ENCODE measurements at regions not wholly inside any gene's neighbourhood (a gene's known extent, or its start where the extent isn't known, plus 50 kb on each side); places are given as distances from the start of the nearest gene placed in this dataset.

GRCh38 chr5:3201941-3202340 lies 393.7 kb upstream of the IRX1 start:
- in situ Hi-C loops (cut with HindIII; ENCODE audit: low sequenced_read_pairs), result no loop called here

- in situ Hi-C loops (cut with HindIII; ENCODE audit: low sequenced_read_pairs), result no loop called here
Measured at GRCh38 chr5:3201121-3201520, 394.5 kb upstream of the IRX1 start.

GRCh38 chr5:3199962-3200755 lies 395.5 kb upstream of the IRX1 start:
- in situ Hi-C loops (cut with HindIII; ENCODE audit: low sequenced_read_pairs), result no loop called here

- in situ Hi-C loops (cut with HindIII; ENCODE audit: low sequenced_read_pairs), result no loop called here
Measured at GRCh38 chr5:3198074-3198449, 397.6 kb upstream of the IRX1 start.

- in situ Hi-C loops (cut with HindIII; ENCODE audit: low sequenced_read_pairs), result no loop called here
Measured at GRCh38 chr5:3197304-3198073, 398.1 kb upstream of the IRX1 start.

GRCh38 chr5:3195994-3196393 lies 399.6 kb upstream of the IRX1 start:
- in situ Hi-C loops (cut with HindIII; ENCODE audit: low sequenced_read_pairs), result no loop called here

GRCh38 chr5:3194684-3195083 lies 400.9 kb upstream of the IRX1 start:
- in situ Hi-C loops (cut with HindIII; ENCODE audit: low sequenced_read_pairs), result no loop called here

GRCh38 chr5:3194271-3194670 lies 401.4 kb upstream of the IRX1 start:
- in situ Hi-C loops (cut with HindIII; ENCODE audit: low sequenced_read_pairs), result no loop called here

GRCh38 chr5:3191585-3191984 lies 404.0 kb upstream of the IRX1 start:
- in situ Hi-C loops (cut with HindIII; ENCODE audit: low sequenced_read_pairs), result no loop called here

GRCh38 chr5:3190930-3191329 lies 404.7 kb upstream of the IRX1 start:
- in situ Hi-C loops (cut with HindIII; ENCODE audit: low sequenced_read_pairs), result no loop called here

- in situ Hi-C loops (cut with HindIII; ENCODE audit: low sequenced_read_pairs), result no loop called here
Measured at GRCh38 chr5:3190433-3190832, 405.2 kb upstream of the IRX1 start.

GRCh38 chr5:3187771-3188425 lies 407.7 kb upstream of the IRX1 start:
- in situ Hi-C loops (cut with HindIII; ENCODE audit: low sequenced_read_pairs), result no loop called here

- in situ Hi-C loops (cut with HindIII; ENCODE audit: low sequenced_read_pairs), result no loop called here
Measured at GRCh38 chr5:3186736-3187405, 408.8 kb upstream of the IRX1 start.

GRCh38 chr5:3186156-3186555 lies 409.5 kb upstream of the IRX1 start:
- in situ Hi-C loops (cut with HindIII; ENCODE audit: low sequenced_read_pairs), result no loop called here

- in situ Hi-C loops (cut with HindIII; ENCODE audit: low sequenced_read_pairs), result no loop called here
Measured at GRCh38 chr5:3185488-3185887, 410.1 kb upstream of the IRX1 start.

GRCh38 chr5:3182133-3182876 lies 413.3 kb upstream of the IRX1 start:
- in situ Hi-C loops (cut with HindIII; ENCODE audit: low sequenced_read_pairs), result no loop called here

GRCh38 chr5:3181671-3182070 lies 414.0 kb upstream of the IRX1 start:
- in situ Hi-C loops (cut with HindIII; ENCODE audit: low sequenced_read_pairs), result no loop called here

GRCh38 chr5:3180636-3181035 lies 415.0 kb upstream of the IRX1 start:
- in situ Hi-C loops (cut with HindIII; ENCODE audit: low sequenced_read_pairs), result no loop called here

GRCh38 chr5:3179220-3179619 lies 416.4 kb upstream of the IRX1 start:
- in situ Hi-C loops (cut with HindIII; ENCODE audit: low sequenced_read_pairs), result no loop called here

- in situ Hi-C loops (cut with HindIII; ENCODE audit: low sequenced_read_pairs), result no loop called here
Measured at GRCh38 chr5:3177338-3177737, 418.3 kb upstream of the IRX1 start.

- in situ Hi-C loops (cut with HindIII; ENCODE audit: low sequenced_read_pairs), result no loop called here
Measured at GRCh38 chr5:3175416-3175815, 420.2 kb upstream of the IRX1 start.
